HL-60 (cell line): ENCODE measurements at regions not wholly inside any gene's neighbourhood (a gene's known extent, or its start where the extent isn't known, plus 50 kb on each side); places are given as distances from the start of the nearest gene placed in this dataset.

ENCODE experiments used
- GABPA ChIP-seq: IDR thresholded peaks from 2 replicates; pipeline ENCODE4 v1.6.1; 2012; ENCODE audit warnings: low read depth
- POLR2AphosphoS5 ChIP-seq: IDR thresholded peaks from 2 replicates; pipeline ENCODE4 v1.6.1; 2012; ENCODE audit warnings: low read depth
- SPI1 ChIP-seq: IDR thresholded peaks from 2 replicates; pipeline ENCODE4 v1.6.1; 2012; ENCODE audit warnings: low read depth, mild to moderate bottlenecking, borderline replicate concordance
- TF ChIP-seq, protein P1 (sequence below): IDR thresholded peaks from one replicate; pipeline ENCODE4 v1.5.1; 2011; ENCODE audit warnings: low read length, control low read depth, inconsistent platforms; ENCODE audit not compliant: insufficient read depth
- TF ChIP-seq, protein P2 (sequence below): IDR thresholded peaks from 2 replicates; pipeline ENCODE4 v1.6.1; 2012; ENCODE audit warnings: low read depth; ENCODE audit not compliant: insufficient replicate concordance

DNA sequence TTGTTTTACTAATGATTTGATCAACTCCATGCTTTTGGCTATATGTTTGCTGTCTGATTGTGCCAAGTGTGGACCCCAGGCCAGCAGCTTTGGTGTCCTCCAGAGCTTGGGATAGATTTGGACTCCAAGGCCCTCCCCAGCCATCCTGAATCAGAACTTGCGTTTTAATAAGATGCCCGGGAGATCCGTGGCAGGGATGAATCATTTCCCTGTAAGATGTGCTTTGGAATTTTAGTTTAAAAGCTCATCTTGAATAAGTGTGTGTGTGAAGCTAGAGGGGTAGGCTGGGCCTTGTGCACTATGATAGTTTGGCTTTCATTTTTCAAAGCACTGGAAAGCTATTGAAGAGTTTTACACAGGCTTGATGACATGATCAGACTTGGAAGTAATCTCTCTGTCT lies 66.2 kb upstream of the SDK1 start:
- TF ChIP-seq, protein P1, sequence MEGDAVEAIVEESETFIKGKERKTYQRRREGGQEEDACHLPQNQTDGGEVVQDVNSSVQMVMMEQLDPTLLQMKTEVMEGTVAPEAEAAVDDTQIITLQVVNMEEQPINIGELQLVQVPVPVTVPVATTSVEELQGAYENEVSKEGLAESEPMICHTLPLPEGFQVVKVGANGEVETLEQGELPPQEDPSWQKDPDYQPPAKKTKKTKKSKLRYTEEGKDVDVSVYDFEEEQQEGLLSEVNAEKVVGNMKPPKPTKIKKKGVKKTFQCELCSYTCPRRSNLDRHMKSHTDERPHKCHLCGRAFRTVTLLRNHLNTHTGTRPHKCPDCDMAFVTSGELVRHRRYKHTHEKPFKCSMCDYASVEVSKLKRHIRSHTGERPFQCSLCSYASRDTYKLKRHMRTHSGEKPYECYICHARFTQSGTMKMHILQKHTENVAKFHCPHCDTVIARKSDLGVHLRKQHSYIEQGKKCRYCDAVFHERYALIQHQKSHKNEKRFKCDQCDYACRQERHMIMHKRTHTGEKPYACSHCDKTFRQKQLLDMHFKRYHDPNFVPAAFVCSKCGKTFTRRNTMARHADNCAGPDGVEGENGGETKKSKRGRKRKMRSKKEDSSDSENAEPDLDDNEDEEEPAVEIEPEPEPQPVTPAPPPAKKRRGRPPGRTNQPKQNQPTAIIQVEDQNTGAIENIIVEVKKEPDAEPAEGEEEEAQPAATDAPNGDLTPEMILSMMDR: no peak
- TF ChIP-seq, protein P2, sequence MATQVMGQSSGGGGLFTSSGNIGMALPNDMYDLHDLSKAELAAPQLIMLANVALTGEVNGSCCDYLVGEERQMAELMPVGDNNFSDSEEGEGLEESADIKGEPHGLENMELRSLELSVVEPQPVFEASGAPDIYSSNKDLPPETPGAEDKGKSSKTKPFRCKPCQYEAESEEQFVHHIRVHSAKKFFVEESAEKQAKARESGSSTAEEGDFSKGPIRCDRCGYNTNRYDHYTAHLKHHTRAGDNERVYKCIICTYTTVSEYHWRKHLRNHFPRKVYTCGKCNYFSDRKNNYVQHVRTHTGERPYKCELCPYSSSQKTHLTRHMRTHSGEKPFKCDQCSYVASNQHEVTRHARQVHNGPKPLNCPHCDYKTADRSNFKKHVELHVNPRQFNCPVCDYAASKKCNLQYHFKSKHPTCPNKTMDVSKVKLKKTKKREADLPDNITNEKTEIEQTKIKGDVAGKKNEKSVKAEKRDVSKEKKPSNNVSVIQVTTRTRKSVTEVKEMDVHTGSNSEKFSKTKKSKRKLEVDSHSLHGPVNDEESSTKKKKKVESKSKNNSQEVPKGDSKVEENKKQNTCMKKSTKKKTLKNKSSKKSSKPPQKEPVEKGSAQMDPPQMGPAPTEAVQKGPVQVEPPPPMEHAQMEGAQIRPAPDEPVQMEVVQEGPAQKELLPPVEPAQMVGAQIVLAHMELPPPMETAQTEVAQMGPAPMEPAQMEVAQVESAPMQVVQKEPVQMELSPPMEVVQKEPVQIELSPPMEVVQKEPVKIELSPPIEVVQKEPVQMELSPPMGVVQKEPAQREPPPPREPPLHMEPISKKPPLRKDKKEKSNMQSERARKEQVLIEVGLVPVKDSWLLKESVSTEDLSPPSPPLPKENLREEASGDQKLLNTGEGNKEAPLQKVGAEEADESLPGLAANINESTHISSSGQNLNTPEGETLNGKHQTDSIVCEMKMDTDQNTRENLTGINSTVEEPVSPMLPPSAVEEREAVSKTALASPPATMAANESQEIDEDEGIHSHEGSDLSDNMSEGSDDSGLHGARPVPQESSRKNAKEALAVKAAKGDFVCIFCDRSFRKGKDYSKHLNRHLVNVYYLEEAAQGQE: no peak
- no peak for TF ChIP-seq POLR2AphosphoS5
- TF ChIP-seq GABPA: no peak
- no peak for TF ChIP-seq SPI1
